HepG2 (cell line): ENCODE measurements at regions not wholly inside any gene's neighbourhood (a gene's known extent, or its start where the extent isn't known, plus 50 kb on each side); places are given as distances from the start of the nearest gene placed in this dataset.
A peak's percentile ranks its signal among the peaks of the same experiment; 100 is the strongest.

Experiments
- ATAC-seq: fragments of 200-7000 bp; cut with Tn5 transposase; 3 replicates; pipeline ENCODE4 v1.9.1; 2020; ENCODE audit warnings: mild to moderate bottlenecking, moderate library complexity
- BruUV-seq: library from RNA; stranded (reverse); fragments of 400-500 nt; replicated peaks from 2 replicates; lab custom pipeline; 2021; lab: Mats Ljungman, UMichigan
- CTCF ChIA-PET: fragments of 300-600 bp; formaldehyde crosslinking; extraction: SDS; loops from one replicate; lab custom pipeline; 2021; ENCODE audit warnings: low total read pairs, inconsistent platforms, low intra/inter-chr PET ratio; lab: Yijun Ruan, JAX
- POLR2A ChIA-PET: fragments of 350-600 bp; sonication (Branson Sonifier 250); formaldehyde crosslinking; loops from one replicate; lab custom pipeline; 2020; ENCODE audit warnings: antibody characterized with exemption, inconsistent platforms; lab: Yijun Ruan, JAX
- DNase-seq: peaks from one replicate; pipeline ENCODE4 v3.0.0-alpha.2; 2015; ENCODE audit warnings: low spot score
- FAIRE-seq: peaks from 3 replicates; lab custom pipeline; 2011; peaks lifted over from hg19 to GRCh38; lab: Jason Lieb, UNC
- H2AFZ ChIP-seq: one replicate; pipeline ENCODE4 v1.6.1; 2011; ENCODE audit warnings: low read length, inconsistent platforms
- H3K27ac ChIP-seq: fragments of 300-600 bp; 3 replicates; pipeline ENCODE4 v1.8.0; 2011; ENCODE audit warnings: mixed run types, mild to moderate bottlenecking, mixed read lengths, low read length, inconsistent platforms; ENCODE audit not compliant: insufficient read depth; ENCODE audit errors: extremely low read length
- H3K27me3 ChIP-seq, 2 experiments: fragments of 200-600 bp in 1 of 2; 2 replicates in 1 of 2; 3 replicates in 1 of 2; pipeline versions ENCODE4 v1.6.0 to v1.8.0; 2011; ENCODE audit warnings: low read length in 2 of 2, mild to moderate bottlenecking in 2 of 2, moderate library complexity in 2 of 2, inconsistent platforms in 1 of 2; ENCODE audit not compliant: insufficient read depth in 2 of 2, control insufficient read depth in 1 of 2
- H3K36me3 ChIP-seq, 2 experiments: fragments of 200-600 bp in 1 of 2; replicated peaks in 1 of 2; 2 replicates in 1 of 2; 3 replicates in 1 of 2; pipeline versions ENCODE4 v1.5.1 to v1.8.0; 2011; ENCODE audit warnings: low read length in 2 of 2, inconsistent platforms in 1 of 2; ENCODE audit not compliant: insufficient read depth in 2 of 2, control insufficient read depth in 1 of 2
- H3K4me1 ChIP-seq: 2 replicates; pipeline ENCODE4 v1.5.1; 2012; ENCODE audit warnings: low read length, inconsistent platforms; ENCODE audit not compliant: insufficient read depth
- H3K4me2 ChIP-seq: 2 replicates; pipeline ENCODE4 v1.6.0; 2011; ENCODE audit warnings: low read depth, low read length, inconsistent platforms
- H3K4me3 ChIP-seq, 3 experiments: fragments of 200-600 bp in 1 of 3; sonication (generic), shearing (Covaris generic) in 1 of 3; replicated peaks in 1 of 3; 2 replicates each; pipeline ENCODE4 v1.5.1; 2011 to 2016; ENCODE audit warnings: low read length in 3 of 3, inconsistent platforms in 2 of 3, low read depth in 2 of 3, mild to moderate bottlenecking in 2 of 3, control low read depth in 1 of 3, mixed read lengths in 1 of 3; ENCODE audit not compliant: insufficient read depth in 1 of 3
- H3K79me2 ChIP-seq: one replicate; pipeline ENCODE4 v1.6.1; 2011; ENCODE audit warnings: low read length, inconsistent platforms; ENCODE audit not compliant: insufficient read depth
- H3K9ac ChIP-seq: 2 replicates; pipeline ENCODE4 v1.6.0; 2011; ENCODE audit warnings: mild to moderate bottlenecking, low read depth, low read length, inconsistent platforms; ENCODE audit not compliant: insufficient read depth
- H3K9me3 ChIP-seq: 2 replicates; pipeline ENCODE4 v1.5.1; 2012; ENCODE audit warnings: mild to moderate bottlenecking, low read length
- H4K20me1 ChIP-seq: 2 replicates; pipeline ENCODE4 v1.6.0; 2011; ENCODE audit warnings: inconsistent platforms, mild to moderate bottlenecking, low read length, moderate library complexity; ENCODE audit not compliant: insufficient read depth
- ATAD3A ChIP-seq: sonication (generic); formaldehyde crosslinking; IDR thresholded peaks from 2 replicates; pipeline ENCODE4 v1.4.0; 2020; ENCODE audit warnings: missing genetic modification reagents
- BCL3 ChIP-seq: sonication (generic); formaldehyde crosslinking; IDR thresholded peaks from 2 replicates; pipeline ENCODE4 v1.5.1; 2020; ENCODE audit warnings: mild to moderate bottlenecking, missing genetic modification reagents, moderate library complexity
- HNF4A ChIP-seq: sonication (generic); formaldehyde crosslinking; IDR thresholded peaks from 2 replicates; pipeline ENCODE4 v1.4.0; 2020; ENCODE audit warnings: missing genetic modification reagents
- HNF4G ChIP-seq, 2 experiments: sonication (generic) in 1 of 2; formaldehyde crosslinking in 1 of 2; IDR thresholded peaks; 2 replicates each; pipeline versions ENCODE4 v1.4.0 to v1.6.1; 2011 to 2020; ENCODE audit warnings: borderline replicate concordance in 2 of 2, low read depth in 2 of 2, mild to moderate bottlenecking in 2 of 2, low read length in 1 of 2, missing genetic modification reagents in 1 of 2, moderate library complexity in 1 of 2
- PAF1 ChIP-seq: IDR thresholded peaks from 2 replicates; pipeline ENCODE4 v1.6.1; 2016; ENCODE audit warnings: missing genetic modification reagents, missing compliant biosample characterization
- PPARG ChIP-seq: conservative IDR thresholded peaks from 2 replicates; pipeline ENCODE4 v1.6.1; 2016; ENCODE audit warnings: missing biosample characterization, missing genetic modification reagents
- ZFAT ChIP-seq: sonication (generic); formaldehyde crosslinking; conservative IDR thresholded peaks from 2 replicates; pipeline ENCODE4 v1.8.1; 2023; ENCODE audit warnings: missing genetic modification reagents, inconsistent platforms
- WGBS: methylation state at CpG from one replicate; pipeline ENCODE4 v1.1.6; 2017; ENCODE audit warnings: low lambda C conversion rate; 5-methylcytosine and 5-hydroxymethylcytosine counted together
- in situ Hi-C: cut with HindIII; loops from 2 replicates; pipeline ENCODE4 v1.10.0; 2017; ENCODE audit warnings: low pct_unique_long_range_greater_than_20kb; ENCODE audit not compliant: extremely low pct_ligation_motif_present
- intact Hi-C: fragments of 100-400 bp; cut with micrococcal nuclease; formaldehyde crosslinking; loops from one replicate; pipeline ENCODE4 v1.10.0; 2022; ENCODE audit not compliant: unreplicated experiment

- no peak for TF ChIP-seq BCL3 (CRISPR knock-in tag)
- TF ChIP-seq PAF1: no peak
- no peak for TF ChIP-seq ATAD3A
Observed at GRCh38 chr3:150253622-150254021, 154.5 kb upstream of the TSC22D2 start (continued).

GRCh38 chr3:150252462-150252861 is 155.6 kb upstream of the TSC22D2 start:
- Histone ChIP-seq H3K79me2 (no peaks in the 10 kb centered on the region), H2AFZ (peak overlapping the region; percentile 46), H3K4me2 (no peak overlapping the region), H3K9me3 (no peaks in the 10 kb centered on the region), H3K4me1 (peaks cover 30% of the 10 kb centered on the region), H3K27ac (no peak overlapping the region), H3K4me3 (no peak overlapping the region; a peak in 1 of 6 replicates), H3K27me3 (peaks cover 0 to 2% of the 10 kb centered on the region in 2 experiments; a peak in 2 of 5 replicates), H3K36me3 (no peaks in the 10 kb centered on the region), H4K20me1 (no peaks in the 10 kb centered on the region), H3K9ac (no peak overlapping the region)
- WGBS: 0% methylated on average over 2 of the region's 2 CpGs
- intact Hi-C loops (no loop called here), in situ Hi-C loops (no loop called here)
- ChIA-PET POLR2A (no interaction called here), CTCF (no interaction called here)
- DNase-seq (peak; percentile 22), FAIRE-seq (no peak), ATAC-seq (peak; percentile 56; the same call in 2 of the 3 replicates)
- no TSS peak for BruUV-seq
- TF ChIP-seq HNF4G (IDR thresholded peaks at IDR 0.05; ENCODE audit: borderline replicate concordance, low read depth, low read length) (peak; percentile 30; the same call in 1 of the 2 replicates), HNF4G (CRISPR knock-in tag; IDR thresholded peaks at IDR 0.05; ENCODE audit: borderline replicate concordance, low read depth) (no peak), HNF4A (CRISPR knock-in tag) (peak; percentile 38), ZFAT (CRISPR knock-in tag) (no peak), PPARG (CRISPR knock-in tag) (0 out of 2 replicates have a peak, but pooled peaks have one; percentile 19)
